Naive thymus-derived CD8-positive, alpha-beta T cell (primary cell): ENCODE measurements at regions not wholly inside any gene's neighbourhood (a gene's known extent, or its start where the extent isn't known, plus 50 kb on each side); places are given as distances from the start of the nearest gene placed in this dataset.

Experiments
- ATAC-seq, 2 donors: fragments of 150-1000 bp; cut with Tn5 transposase in 1 of 2; sonication (Bioruptor Pico), chemical (Tn5 transposase) in 1 of 2; 1 replicate in 1 of 2; 2 replicates in 1 of 2; pipeline ENCODE4 v1.10.0; 2021; ENCODE audit warnings: mild to moderate bottlenecking in 2 of 2, moderate library complexity in 2 of 2
- POLR2A ChIA-PET: fragments of 350-600 bp; sonication (Branson Sonifier 250); formaldehyde crosslinking; loops from one replicate; lab custom pipeline; 2021; ENCODE audit warnings: antibody characterized with exemption; lab: Charles Lee
- DNase-seq, 10 donors: peaks; one replicate each; pipeline versions ENCODE4 v3.0.0 to v3.0.0-alpha.2; 2020 to 2022
- H3K27ac Mint-ChIP-seq, 10 donors: one replicate each; pipeline ENCODE4 v1.8.0; 2020 to 2022; ENCODE audit warnings: mild to moderate bottlenecking in 10 of 10, mixed read lengths in 10 of 10, moderate library complexity in 4 of 10, inconsistent platforms in 1 of 10
- H3K27me3 Mint-ChIP-seq, 5 donors: one replicate each; pipeline ENCODE4 v1.8.0; 2021 to 2022; ENCODE audit warnings: mixed read lengths in 5 of 5
- H3K36me3 Mint-ChIP-seq, 3 donors: one replicate each; pipeline ENCODE4 v1.8.0; 2020 to 2022; ENCODE audit warnings: mixed read lengths in 3 of 3, mild to moderate bottlenecking in 2 of 3, inconsistent platforms in 1 of 3
- H3K4me1 Mint-ChIP-seq, 4 donors: one replicate each; pipeline ENCODE4 v1.8.0; 2021 to 2022; ENCODE audit warnings: mixed read lengths in 4 of 4
- H3K4me3 Mint-ChIP-seq, 10 donors: one replicate each; pipeline ENCODE4 v1.8.0; 2020 to 2022; ENCODE audit warnings: mild to moderate bottlenecking in 10 of 10, mixed read lengths in 10 of 10, moderate library complexity in 6 of 10, inconsistent platforms in 1 of 10
- H3K9me3 Mint-ChIP-seq, 9 donors: one replicate each; pipeline ENCODE4 v1.8.0; 2020 to 2022; ENCODE audit warnings: mixed read lengths in 9 of 9, mild to moderate bottlenecking in 3 of 9, inconsistent platforms in 1 of 9, moderate library complexity in 1 of 9

DNA sequence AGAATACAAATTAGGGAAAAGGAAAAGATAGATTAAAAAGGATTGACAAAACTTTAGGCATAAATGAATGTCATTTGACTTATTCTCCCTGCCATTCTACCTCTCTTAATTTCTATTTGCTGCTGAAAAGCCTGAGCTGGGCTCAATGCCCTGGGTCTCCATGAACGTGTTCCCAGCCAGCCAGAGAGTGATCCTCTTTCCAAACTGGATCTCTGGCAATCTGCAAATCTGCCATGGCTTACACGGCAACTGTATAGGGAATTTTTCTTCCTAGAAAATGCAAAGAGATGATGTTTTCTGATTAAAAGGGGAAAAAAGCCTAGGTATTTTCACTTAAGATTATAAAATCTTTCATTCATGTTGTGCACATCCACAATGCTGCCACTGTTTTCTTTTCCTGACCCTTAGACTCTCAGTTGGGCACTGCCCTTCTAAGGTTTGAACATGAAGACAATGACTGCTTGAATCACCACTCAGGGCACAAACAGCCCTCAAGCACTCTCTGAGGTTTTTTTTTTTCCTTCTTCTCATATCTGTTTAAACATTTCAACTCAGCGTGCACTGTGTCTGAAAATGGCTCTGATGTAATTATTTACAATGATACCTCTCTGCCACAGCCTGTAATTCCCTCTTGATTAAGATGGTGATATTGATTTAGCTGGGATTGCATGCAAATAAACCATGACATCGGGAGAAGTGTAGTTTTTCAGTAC is 60.3 kb downstream of the DACT1 start:
- H3K4me1 Mint-ChIP-seq: no peaks in the 10 kb centered on the region
- no peaks in the 10 kb centered on the region for H3K9me3 Mint-ChIP-seq
- H3K4me3 Mint-ChIP-seq: no peak overlapping the region
- DNase-seq: no peak
- POLR2A ChIA-PET: no interaction called here
- H3K27ac Mint-ChIP-seq: no peak overlapping the region
- H3K36me3 Mint-ChIP-seq: no peaks in the 10 kb centered on the region
- H3K27me3 Mint-ChIP-seq: peaks cover 0 to 18% (median 8%) of the 10 kb centered on the region in 5 donors
- no peak for ATAC-seq

DNA sequence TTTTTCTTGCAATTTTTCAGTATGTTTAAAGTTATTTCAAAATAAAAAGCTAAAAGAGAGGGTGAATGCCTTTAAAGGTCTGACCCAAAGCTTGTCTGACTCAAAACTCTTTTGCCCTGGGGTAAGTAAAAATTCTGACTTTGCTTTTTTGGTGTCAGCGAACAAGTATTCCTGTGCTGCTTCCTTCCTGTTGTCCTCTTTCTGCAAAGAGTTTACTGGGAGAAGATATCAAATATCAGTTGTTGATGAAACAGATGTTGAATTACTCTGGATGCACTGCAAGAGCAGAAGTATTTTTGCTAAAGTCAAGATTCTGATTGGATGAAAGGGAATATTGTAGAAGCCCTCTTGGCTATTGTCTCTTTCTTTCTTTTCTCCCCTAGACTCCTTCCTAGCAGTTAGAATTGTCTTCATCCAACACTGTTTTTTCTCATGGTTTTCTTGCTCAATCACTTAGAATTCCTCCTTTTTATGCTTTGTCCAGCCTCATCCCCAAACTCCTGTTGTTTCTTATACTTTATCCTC is 62.0 kb downstream of the DACT1 start:
- POLR2A ChIA-PET: no interaction called here
- DNase-seq: no peak
- Mint-ChIP-seq H3K9me3 (no peaks in the 10 kb centered on the region), H3K27me3 (peaks cover 0 to 20% (median 8%) of the 10 kb centered on the region in 5 donors), H3K4me1 (no peaks in the 10 kb centered on the region), H3K4me3 (no peak overlapping the region), H3K27ac (peak overlapping the region in 1 of 10 donors; percentile 17), H3K36me3 (no peaks in the 10 kb centered on the region)
- no peak for ATAC-seq

DNA sequence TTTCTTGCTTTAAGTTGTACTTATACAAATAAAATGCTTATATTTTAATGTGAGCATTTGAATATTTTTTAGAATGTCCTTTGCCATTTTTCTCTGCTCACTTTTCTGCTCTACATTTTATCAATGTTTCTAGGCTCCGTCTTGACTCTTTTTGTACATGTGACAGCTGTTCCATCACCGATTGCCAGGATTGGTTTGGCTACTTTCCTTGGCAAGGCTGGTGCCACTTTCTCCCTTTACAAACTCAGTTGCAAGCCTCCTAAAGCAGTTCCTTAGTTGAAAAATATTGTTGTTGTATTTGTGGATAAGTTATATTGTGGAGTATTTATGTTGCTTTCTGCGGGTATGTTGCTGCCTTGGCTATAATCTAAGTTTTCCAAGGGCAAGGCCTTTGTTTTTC is 63.4 kb downstream of the DACT1 start:
- ATAC-seq: no peak
- Mint-ChIP-seq H3K4me3 (no peak overlapping the region), H3K36me3 (no peaks in the 10 kb centered on the region)

GRCh38 chr14:58701604-58702003 is 63.8 kb downstream of the DACT1 start:
- ATAC-seq: no peak
- H3K27me3 Mint-ChIP-seq: peaks cover 0 to 15% (median 12%) of the 10 kb centered on the region in 5 donors
- no peaks in the 10 kb centered on the region for H3K36me3 Mint-ChIP-seq
- no peak overlapping the region for H3K27ac Mint-ChIP-seq
- POLR2A ChIA-PET: no interaction called here
- H3K9me3 Mint-ChIP-seq: no peaks in the 10 kb centered on the region
- no peak overlapping the region for H3K4me3 Mint-ChIP-seq
- no peaks in the 10 kb centered on the region for H3K4me1 Mint-ChIP-seq
- no peak for DNase-seq

More for the DNA sequence above, 63.4 kb downstream of the DACT1 start:
- Mint-ChIP-seq H3K27ac (no peak overlapping the region), H3K27me3 (peaks cover 0 to 18% (median 12%) of the 10 kb centered on the region in 5 donors), H3K4me1 (no peaks in the 10 kb centered on the region), H3K9me3 (no peaks in the 10 kb centered on the region)
- no peak for DNase-seq
- POLR2A ChIA-PET: no interaction called here

DNA sequence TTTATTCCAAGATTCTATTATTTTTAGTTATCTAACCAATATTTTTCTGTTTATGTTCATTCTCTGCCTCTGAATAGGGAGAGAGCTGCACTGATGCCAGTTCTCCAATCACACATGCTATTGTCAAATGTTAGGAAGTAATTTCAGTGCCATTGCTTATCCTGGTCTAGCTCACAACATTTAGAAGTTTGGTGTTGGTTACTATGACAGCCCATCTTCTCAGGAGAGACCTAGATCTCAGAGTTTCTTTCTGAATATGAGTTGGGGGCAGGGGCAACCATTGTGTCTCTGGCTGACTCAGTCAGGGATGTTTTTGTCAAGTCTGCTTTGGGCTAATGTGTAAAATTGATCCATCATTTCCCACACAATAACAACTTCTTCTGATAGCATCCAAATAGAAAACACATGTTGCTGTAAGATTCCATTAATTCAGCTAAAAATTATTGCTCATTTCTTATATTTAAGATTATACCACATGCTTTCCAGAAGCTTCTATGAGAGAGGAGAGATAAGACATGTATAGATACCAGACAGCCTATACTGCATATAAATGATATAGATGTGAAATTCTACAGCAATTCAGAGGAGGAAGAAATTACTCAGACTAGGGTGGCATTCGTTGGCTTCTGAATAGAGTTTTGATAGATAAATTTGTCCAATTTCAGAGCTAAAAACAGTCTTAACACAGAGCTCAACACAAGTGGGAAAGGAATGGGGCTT is 64.8 kb downstream of the DACT1 start:
- Mint-ChIP-seq H3K4me1 (no peaks in the 10 kb centered on the region), H3K36me3 (no peaks in the 10 kb centered on the region), H3K4me3 (no peak overlapping the region), H3K27me3 (peaks cover 0 to 14% (median 12%) of the 10 kb centered on the region in 5 donors), H3K27ac (no peak overlapping the region), H3K9me3 (no peaks in the 10 kb centered on the region)
- DNase-seq (no peak), ATAC-seq (no peak)
- POLR2A ChIA-PET: no interaction called here

DNA sequence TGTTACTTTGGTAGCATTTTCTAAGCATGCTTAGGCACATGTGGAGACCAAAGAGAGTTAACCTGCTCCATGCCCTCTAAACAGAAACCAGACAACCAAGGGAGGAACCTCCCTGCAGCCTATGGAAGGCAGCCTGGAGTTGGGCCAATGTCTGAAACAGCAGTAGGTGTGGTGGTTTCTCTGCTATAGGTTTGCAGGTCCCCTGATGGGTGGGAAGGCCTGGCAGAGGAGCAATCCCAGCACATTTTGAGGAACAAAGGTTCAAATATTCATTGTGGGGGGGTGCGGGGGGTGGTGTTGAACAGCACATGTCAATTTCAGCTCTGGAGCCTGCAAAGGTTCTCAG is 65.4 kb downstream of the DACT1 start:
- no peaks in the 10 kb centered on the region for H3K9me3 Mint-ChIP-seq

GRCh38 chr14:58705066-58705465 is 67.3 kb downstream of the DACT1 start:
- no peak for DNase-seq
- Mint-ChIP-seq H3K4me1 (no peaks in the 10 kb centered on the region), H3K27me3 (peaks cover 0 to 19% (median 10%) of the 10 kb centered on the region in 5 donors), H3K27ac (no peak overlapping the region), H3K9me3 (no peaks in the 10 kb centered on the region), H3K36me3 (no peaks in the 10 kb centered on the region), H3K4me3 (no peak overlapping the region)
- no peak for ATAC-seq
- POLR2A ChIA-PET: no interaction called here

More for the DNA sequence above, 65.4 kb downstream of the DACT1 start:
- H3K27ac Mint-ChIP-seq: no peak overlapping the region
- POLR2A ChIA-PET: no interaction called here
- no peaks in the 10 kb centered on the region for H3K4me1 Mint-ChIP-seq
- peaks cover 0 to 13% (median 12%) of the 10 kb centered on the region in 5 donors for H3K27me3 Mint-ChIP-seq
- H3K4me3 Mint-ChIP-seq: no peak overlapping the region
- DNase-seq (no peak), ATAC-seq (no peak)
- no peaks in the 10 kb centered on the region for H3K36me3 Mint-ChIP-seq

GRCh38 chr14:58707949-58708348 is 70.2 kb downstream of the DACT1 start:
- Mint-ChIP-seq H3K4me3 (no peak overlapping the region), H3K4me1 (no peaks in the 10 kb centered on the region), H3K27ac (no peak overlapping the region), H3K9me3 (no peaks in the 10 kb centered on the region), H3K36me3 (no peaks in the 10 kb centered on the region), H3K27me3 (peaks cover 2 to 35% (median 14%) of the 10 kb centered on the region in 5 donors)
- ATAC-seq (no peak), DNase-seq (no peak)
- POLR2A ChIA-PET: no interaction called here

DNA sequence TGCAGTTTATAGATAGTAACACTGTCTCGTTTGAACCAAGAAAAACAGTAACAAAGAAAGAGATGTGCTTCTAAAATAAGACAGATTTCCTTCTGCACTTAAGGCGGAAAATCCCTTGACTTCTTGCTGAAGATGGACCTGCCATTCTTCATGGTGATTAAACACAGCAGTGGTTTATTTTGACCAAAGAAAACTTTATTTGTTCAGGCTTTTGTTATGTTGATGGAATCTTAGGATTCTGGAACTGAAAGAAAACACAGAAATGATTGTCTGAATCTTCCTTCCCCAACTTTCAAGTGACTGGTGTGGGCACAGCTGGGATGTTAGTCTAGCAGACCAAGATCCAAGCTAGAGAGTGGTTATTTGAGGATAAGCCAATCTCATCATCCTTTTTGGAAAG is 72.2 kb downstream of the DACT1 start:
- Mint-ChIP-seq H3K27me3 (peaks cover 2 to 35% (median 11%) of the 10 kb centered on the region in 5 donors), H3K9me3 (no peaks in the 10 kb centered on the region), H3K4me3 (no peak overlapping the region), H3K27ac (no peak overlapping the region), H3K4me1 (no peaks in the 10 kb centered on the region), H3K36me3 (no peaks in the 10 kb centered on the region)
- ATAC-seq (no peak), DNase-seq (no peak)
- POLR2A ChIA-PET: no interaction called here

GRCh38 chr14:58711382-58711781 is 73.6 kb downstream of the DACT1 start:
- Mint-ChIP-seq H3K9me3 (no peaks in the 10 kb centered on the region), H3K27me3 (peaks cover 2 to 35% (median 10%) of the 10 kb centered on the region in 5 donors), H3K36me3 (no peaks in the 10 kb centered on the region), H3K4me3 (no peak overlapping the region), H3K27ac (no peak overlapping the region), H3K4me1 (no peaks in the 10 kb centered on the region)
- POLR2A ChIA-PET: no interaction called here
- DNase-seq: no peak
- no peak for ATAC-seq

DNA sequence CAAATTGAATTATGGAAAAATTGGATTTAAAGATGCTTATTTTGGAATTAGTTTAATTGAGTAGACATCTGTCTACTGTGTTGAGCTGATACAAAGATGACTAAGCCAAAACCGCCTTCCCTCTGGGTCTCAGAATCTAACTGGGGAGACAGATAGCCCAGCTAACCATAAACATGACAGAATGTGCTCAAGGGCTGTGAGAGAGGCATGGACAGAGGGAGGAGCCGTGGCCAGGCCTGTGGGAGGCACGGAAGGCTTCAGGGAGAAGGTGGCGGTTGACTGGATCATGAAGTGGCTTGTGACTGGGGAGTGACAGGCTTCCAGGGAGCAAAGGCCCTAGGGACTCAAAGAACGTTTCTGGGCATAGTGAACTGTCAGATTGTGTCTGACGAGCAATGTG is 74.6 kb downstream of the DACT1 start:
- H3K4me3 Mint-ChIP-seq: no peak overlapping the region
- POLR2A ChIA-PET: no interaction called here
- H3K27ac Mint-ChIP-seq: no peak overlapping the region
- DNase-seq (no peak), ATAC-seq (no peak)
- no peaks in the 10 kb centered on the region for H3K36me3 Mint-ChIP-seq
- no peaks in the 10 kb centered on the region for H3K4me1 Mint-ChIP-seq
- no peaks in the 10 kb centered on the region for H3K9me3 Mint-ChIP-seq
- H3K27me3 Mint-ChIP-seq: peaks cover 2 to 35% (median 10%) of the 10 kb centered on the region in 5 donors

- Mint-ChIP-seq H3K4me1 (no peaks in the 10 kb centered on the region), H3K27me3 (peaks cover 2 to 30% (median 6%) of the 10 kb centered on the region in 5 donors), H3K4me3 (no peak overlapping the region), H3K9me3 (no peaks in the 10 kb centered on the region), H3K27ac (no peak overlapping the region), H3K36me3 (no peaks in the 10 kb centered on the region)
- DNase-seq: no peak
- POLR2A ChIA-PET: no interaction called here
- ATAC-seq: no peak
These were observed 75.9 kb downstream of the DACT1 start for GRCh38 chr14:58713677-58714076.

DNA sequence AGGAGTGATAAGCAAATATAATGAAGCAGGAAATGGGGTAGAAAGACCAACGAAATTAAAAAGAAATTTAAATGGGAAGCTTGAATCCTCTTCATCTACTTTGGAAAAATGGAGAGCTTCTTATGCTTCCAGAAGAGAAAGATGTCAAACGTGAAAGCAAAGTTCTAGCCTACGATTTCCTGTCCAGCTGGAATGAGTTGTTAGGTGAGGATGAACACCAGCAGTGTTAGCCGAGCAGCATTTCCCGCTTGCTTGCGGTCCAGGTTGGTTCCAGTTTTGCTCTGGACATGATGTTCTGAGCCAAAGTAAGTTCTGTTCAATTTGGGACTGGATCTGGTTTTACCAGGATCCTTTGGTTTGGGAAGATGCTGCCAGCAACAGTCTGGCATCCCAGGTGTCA is 78.9 kb downstream of the DACT1 start:
- Mint-ChIP-seq H3K4me1 (peaks cover 0 to 2% (median 0%) of the 10 kb centered on the region in 4 donors), H3K9me3 (peaks cover 0 to 3% (median 0%) of the 10 kb centered on the region in 9 donors), H3K27ac (no peak overlapping the region), H3K36me3 (no peaks in the 10 kb centered on the region), H3K4me3 (no peak overlapping the region), H3K27me3 (peaks cover 1 to 11% (median 6%) of the 10 kb centered on the region in 5 donors)
- ATAC-seq (no peak), DNase-seq (no peak)
- POLR2A ChIA-PET: no interaction called here
